Activated CD4-positive, alpha-beta T cell treated with anti-CD3 and anti-CD28 coated beads for 36 hours (primary cell): ENCODE measurements at regions not wholly inside any gene's neighbourhood (a gene's known extent, or its start where the extent isn't known, plus 50 kb on each side); places are given as distances from the start of the nearest gene placed in this dataset.
"Not testable (repeated sequence)": the region's sequence is repeated elsewhere in the genome, so short reads cannot be mapped to it uniquely, and the experiment has no call there.

Experiments used
- ATAC-seq: fragments of 200-7000 bp; cut with Tn5 transposase; one replicate; pipeline ENCODE4 v1.10.0; 2021; ENCODE audit warnings: mild to moderate bottlenecking, moderate library complexity
- CTCF ChIA-PET: fragments of 350-600 bp; sonication (Branson Sonifier 250); formaldehyde crosslinking; loops from one replicate; lab custom pipeline; 2021; ENCODE audit warnings: antibody characterized with exemption; lab: Charles Lee
- POLR2A ChIA-PET: fragments of 350-600 bp; sonication (Branson Sonifier 250); formaldehyde crosslinking; loops from one replicate; lab custom pipeline; 2021; ENCODE audit warnings: antibody characterized with exemption, inconsistent platforms; lab: Charles Lee
- DNase-seq: peaks from one replicate; pipeline ENCODE4 v3.0.0-alpha.2; 2020
- H3K27ac Mint-ChIP-seq: one replicate; pipeline ENCODE4 v1.8.0; 2021; ENCODE audit warnings: mixed read lengths
- H3K27me3 Mint-ChIP-seq: one replicate; pipeline ENCODE4 v1.8.0; 2021; ENCODE audit warnings: mixed read lengths
- H3K36me3 Mint-ChIP-seq: one replicate; pipeline ENCODE4 v1.8.0; 2021; ENCODE audit warnings: low read depth, mixed read lengths
- H3K4me1 Mint-ChIP-seq: one replicate; pipeline ENCODE4 v1.8.0; 2021; ENCODE audit warnings: mixed read lengths
- H3K4me3 Mint-ChIP-seq: one replicate; pipeline ENCODE4 v1.8.0; 2021; ENCODE audit warnings: mild to moderate bottlenecking, moderate library complexity, mixed read lengths
- H3K9me3 Mint-ChIP-seq: one replicate; pipeline ENCODE4 v1.8.0; 2021; ENCODE audit warnings: low read depth, mixed read lengths
- intact Hi-C, 2 experiments: fragments of 100-400 bp; cut with DNase I in 1 of 2; cut with micrococcal nuclease in 1 of 2; formaldehyde crosslinking; loops; one replicate each; pipeline versions ENCODE4 v1.14.2 to v1.15.1; 2022 to 2024; cut with DNase I, micrococcal nuclease

- peaks cover 2% of the 10 kb centered on the region for H3K9me3 Mint-ChIP-seq
- ChIA-PET CTCF (interaction anchor here (0.6 to 0.8 kb wide), 2 partner anchors 8 to 36 kb away, joined by 3 read pairs; no protein-coding TSS in a partner anchor), POLR2A (no interaction called here)
- no peaks in the 10 kb centered on the region for H3K36me3 Mint-ChIP-seq
- intact Hi-C loops, result no loop called here
- ATAC-seq, result no peak
- no peak overlapping the region for H3K27ac Mint-ChIP-seq
- no peaks in the 10 kb centered on the region for H3K4me1 Mint-ChIP-seq
- peaks cover 10% of the 10 kb centered on the region for H3K27me3 Mint-ChIP-seq
- no peak overlapping the region for H3K4me3 Mint-ChIP-seq
- no peak for DNase-seq
Observed at GRCh38 chr1:171397851-171398469, 84.0 kb downstream of the FMO4 start.

GRCh38 chr1:171403393-171403792, 81.9 kb upstream of the PRRC2C start:
- POLR2A ChIA-PET, result no interaction called here
- Mint-ChIP-seq H3K27ac (no peak overlapping the region), H3K9me3 (peaks cover 6% of the 10 kb centered on the region)

GRCh38 chr1:171405391-171405714, 80.0 kb upstream of the PRRC2C start:
- ATAC-seq, result no peak
- POLR2A ChIA-PET, result no interaction called here

More at GRCh38 chr1:171403393-171403792, 81.9 kb upstream of the PRRC2C start:
- Mint-ChIP-seq H3K27me3 (peaks cover 8% of the 10 kb centered on the region), H3K36me3 (no peaks in the 10 kb centered on the region), H3K4me1 (no peaks in the 10 kb centered on the region), H3K4me3 (no peak overlapping the region)
- ATAC-seq (no peak), DNase-seq (no peak)
- intact Hi-C loops, result no loop called here
- CTCF ChIA-PET, result interaction anchor here (0.6 kb wide), 1 partner anchor 470 kb away, joined by 3 read pairs; no protein-coding TSS in a partner anchor

GRCh38 chr1:171413557-171413956, 71.8 kb upstream of the PRRC2C start:
- ATAC-seq, DNase-seq, H3K9me3 Mint-ChIP-seq, H3K27ac Mint-ChIP-seq, H3K4me3 Mint-ChIP-seq, POLR2A ChIA-PET, intact Hi-C loops, H3K4me1 Mint-ChIP-seq, H3K36me3 Mint-ChIP-seq, H3K27me3 Mint-ChIP-seq: not testable (repeated sequence)
- CTCF ChIA-PET, result interaction anchor here (1.0 kb wide), 1 partner anchor 100 kb away, joined by 5 read pairs; no protein-coding TSS in a partner anchor

More at GRCh38 chr1:171405391-171405714, 80.0 kb upstream of the PRRC2C start:
- Mint-ChIP-seq H3K36me3 (no peaks in the 10 kb centered on the region), H3K4me1 (no peaks in the 10 kb centered on the region), H3K27me3 (peaks cover 4% of the 10 kb centered on the region), H3K27ac (no peak overlapping the region), H3K4me3 (no peak overlapping the region), H3K9me3 (peaks cover 6% of the 10 kb centered on the region)
- no peak for DNase-seq
- CTCF ChIA-PET, result interaction anchor here (0.7 kb wide), 1 partner anchor 8 kb away, joined by 3 read pairs; no protein-coding TSS in a partner anchor
- intact Hi-C loops, result no loop called here

GRCh38 chr1:171418546-171418945, 66.8 kb upstream of the PRRC2C start:
- no peak overlapping the region for H3K27ac Mint-ChIP-seq
- peaks cover 23% of the 10 kb centered on the region for H3K4me1 Mint-ChIP-seq
- ChIA-PET CTCF (no interaction called here), POLR2A (no interaction called here)
- no peak for DNase-seq
- H3K36me3 Mint-ChIP-seq, result no peaks in the 10 kb centered on the region
- H3K27me3 Mint-ChIP-seq, result no peaks in the 10 kb centered on the region
- no peak overlapping the region for H3K4me3 Mint-ChIP-seq
- intact Hi-C loops, result no loop called here
- ATAC-seq, result no peak
- no peaks in the 10 kb centered on the region for H3K9me3 Mint-ChIP-seq

GRCh38 chr1:171420810-171421209, 64.5 kb upstream of the PRRC2C start:
- Mint-ChIP-seq H3K27me3 (no peaks in the 10 kb centered on the region), H3K4me3 (no peak overlapping the region), H3K27ac (peak overlapping the region; percentile 79), H3K4me1 (peaks cover 23% of the 10 kb centered on the region), H3K9me3 (no peaks in the 10 kb centered on the region), H3K36me3 (no peaks in the 10 kb centered on the region)
- ATAC-seq (peak; percentile 89), DNase-seq (no peak)
- ChIA-PET CTCF (interaction anchor here (0.6 kb wide), 1 partner anchor 1482 kb away, joined by 3 read pairs; no protein-coding TSS in a partner anchor), POLR2A (no interaction called here)
- intact Hi-C loops, result loop anchor here in 1 of 2 experiments (1.0 kb wide), 1 partner anchor 14 kb away; no protein-coding TSS in a partner anchor

- H3K9me3 Mint-ChIP-seq, result no peaks in the 10 kb centered on the region
- intact Hi-C loops, result loop anchor here in 1 of 2 experiments (1.0 kb wide), 1 partner anchor 14 kb away; no protein-coding TSS in a partner anchor
- ATAC-seq, result peak; percentile 22
- H3K36me3 Mint-ChIP-seq, result no peaks in the 10 kb centered on the region
- CTCF ChIA-PET, result no interaction called here
- no peak for DNase-seq
- peaks cover 23% of the 10 kb centered on the region for H3K4me1 Mint-ChIP-seq
- H3K27me3 Mint-ChIP-seq, result no peaks in the 10 kb centered on the region
- POLR2A ChIA-PET, result no interaction called here
- H3K4me3 Mint-ChIP-seq, result no peak overlapping the region
- H3K27ac Mint-ChIP-seq, result peak overlapping the region; percentile 79
Observed at GRCh38 chr1:171421413-171422020, 63.8 kb upstream of the PRRC2C start.

GRCh38 chr1:171422511-171422910, 62.8 kb upstream of the PRRC2C start:
- POLR2A ChIA-PET, result no interaction called here
- no peaks in the 10 kb centered on the region for H3K9me3 Mint-ChIP-seq
- no peak for ATAC-seq
- no peak overlapping the region for H3K4me3 Mint-ChIP-seq
- CTCF ChIA-PET, result interaction anchor here (0.6 kb wide), 2 partner anchors 847 to 1119 kb away, joined by 3 read pairs; no protein-coding TSS in a partner anchor
- no peaks in the 10 kb centered on the region for H3K27me3 Mint-ChIP-seq
- no peak overlapping the region for H3K27ac Mint-ChIP-seq
- intact Hi-C loops, result no loop called here
- peaks cover 23% of the 10 kb centered on the region for H3K4me1 Mint-ChIP-seq
- no peak for DNase-seq
- no peaks in the 10 kb centered on the region for H3K36me3 Mint-ChIP-seq

GRCh38 chr1:171424494-171424893, 60.8 kb upstream of the PRRC2C start:
- ChIA-PET CTCF (interaction anchor here (0.6 kb wide), 1 partner anchor 339 kb away, joined by 3 read pairs; no protein-coding TSS in a partner anchor), POLR2A (no interaction called here)
- intact Hi-C loops, result no loop called here
- Mint-ChIP-seq H3K27me3 (no peaks in the 10 kb centered on the region), H3K4me3 (no peak overlapping the region), H3K36me3 (no peaks in the 10 kb centered on the region), H3K4me1 (peaks cover 21% of the 10 kb centered on the region), H3K9me3 (peaks cover 5% of the 10 kb centered on the region), H3K27ac (no peak overlapping the region)
- ATAC-seq (no peak), DNase-seq (no peak)

- ChIA-PET POLR2A (no interaction called here), CTCF (no interaction called here)
- Mint-ChIP-seq H3K36me3 (no peaks in the 10 kb centered on the region), H3K4me3 (no peak overlapping the region), H3K27ac (no peak overlapping the region), H3K27me3 (no peaks in the 10 kb centered on the region), H3K4me1 (no peaks in the 10 kb centered on the region), H3K9me3 (peaks cover 7% of the 10 kb centered on the region)
- no peak for DNase-seq
- intact Hi-C loops, result no loop called here
- ATAC-seq, result no peak
Observed at GRCh38 chr1:171426645-171427044, 58.7 kb upstream of the PRRC2C start.

- ATAC-seq, result no peak
- DNase-seq, result no peak
- POLR2A ChIA-PET, result no interaction called here
- peaks cover 7% of the 10 kb centered on the region for H3K9me3 Mint-ChIP-seq
- CTCF ChIA-PET, result interaction anchor here (2.0 kb wide), 1 partner anchor 11 kb away, joined by 4 read pairs; no protein-coding TSS in a partner anchor
- H3K27me3 Mint-ChIP-seq, result no peaks in the 10 kb centered on the region
- no peak overlapping the region for H3K27ac Mint-ChIP-seq
- no peaks in the 10 kb centered on the region for H3K36me3 Mint-ChIP-seq
- no peaks in the 10 kb centered on the region for H3K4me1 Mint-ChIP-seq
- intact Hi-C loops, result no loop called here
- H3K4me3 Mint-ChIP-seq, result no peak overlapping the region
Observed at GRCh38 chr1:171427852-171428471, 57.4 kb upstream of the PRRC2C start.
